ENCODE measurements at regions not wholly inside any gene's neighbourhood (a gene's known extent, or its start where the extent isn't known, plus 50 kb on each side); places are given as distances from the start of the nearest gene placed in this dataset.
A peak's percentile ranks its signal among the peaks of the same experiment; 100 is the strongest.

DNA sequence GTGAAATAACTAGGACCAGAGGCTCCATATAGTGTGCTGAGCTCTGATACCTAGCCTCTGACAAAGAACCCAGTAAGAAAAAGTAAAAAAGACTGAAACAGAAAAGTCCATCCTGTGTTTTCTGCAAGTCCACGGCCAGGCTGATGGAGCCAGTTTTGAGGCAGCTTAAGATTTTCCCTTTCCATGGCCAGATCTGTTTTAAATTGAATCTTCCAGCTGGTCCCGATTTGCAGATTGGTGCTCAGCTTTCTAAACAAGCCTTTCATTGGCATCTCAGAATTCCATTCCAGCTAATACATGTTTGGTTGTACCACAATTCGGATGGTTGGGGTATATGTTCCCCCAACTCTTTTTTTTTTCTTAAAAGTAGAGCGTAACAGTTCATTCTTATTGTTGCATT lies 152.0 kb downstream of the DACT1 start:
- peak overlapping the region; percentile 32 for H3K27ac Mint-ChIP-seq (ENCODE audit: unreplicated experiment)
- peak overlapping the region; percentile 59 for H3K4me3 Mint-ChIP-seq
- H3K27me3 Mint-ChIP-seq (ENCODE audit: low read depth): no peaks in the 10 kb centered on the region
- H3K9me3 Mint-ChIP-seq: no peaks in the 10 kb centered on the region
- TF ChIP-seq, protein P1, sequence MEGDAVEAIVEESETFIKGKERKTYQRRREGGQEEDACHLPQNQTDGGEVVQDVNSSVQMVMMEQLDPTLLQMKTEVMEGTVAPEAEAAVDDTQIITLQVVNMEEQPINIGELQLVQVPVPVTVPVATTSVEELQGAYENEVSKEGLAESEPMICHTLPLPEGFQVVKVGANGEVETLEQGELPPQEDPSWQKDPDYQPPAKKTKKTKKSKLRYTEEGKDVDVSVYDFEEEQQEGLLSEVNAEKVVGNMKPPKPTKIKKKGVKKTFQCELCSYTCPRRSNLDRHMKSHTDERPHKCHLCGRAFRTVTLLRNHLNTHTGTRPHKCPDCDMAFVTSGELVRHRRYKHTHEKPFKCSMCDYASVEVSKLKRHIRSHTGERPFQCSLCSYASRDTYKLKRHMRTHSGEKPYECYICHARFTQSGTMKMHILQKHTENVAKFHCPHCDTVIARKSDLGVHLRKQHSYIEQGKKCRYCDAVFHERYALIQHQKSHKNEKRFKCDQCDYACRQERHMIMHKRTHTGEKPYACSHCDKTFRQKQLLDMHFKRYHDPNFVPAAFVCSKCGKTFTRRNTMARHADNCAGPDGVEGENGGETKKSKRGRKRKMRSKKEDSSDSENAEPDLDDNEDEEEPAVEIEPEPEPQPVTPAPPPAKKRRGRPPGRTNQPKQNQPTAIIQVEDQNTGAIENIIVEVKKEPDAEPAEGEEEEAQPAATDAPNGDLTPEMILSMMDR (conservative IDR thresholded peaks at IDR 0.05): no peak
- DNase-seq (ENCODE audit: low read depth, low spot score): no peak
- H3K4me1 Mint-ChIP-seq: peaks cover 33% of the 10 kb centered on the region
- no peaks in the 10 kb centered on the region for H3K36me3 Mint-ChIP-seq (ENCODE audit: low read depth)

DNA sequence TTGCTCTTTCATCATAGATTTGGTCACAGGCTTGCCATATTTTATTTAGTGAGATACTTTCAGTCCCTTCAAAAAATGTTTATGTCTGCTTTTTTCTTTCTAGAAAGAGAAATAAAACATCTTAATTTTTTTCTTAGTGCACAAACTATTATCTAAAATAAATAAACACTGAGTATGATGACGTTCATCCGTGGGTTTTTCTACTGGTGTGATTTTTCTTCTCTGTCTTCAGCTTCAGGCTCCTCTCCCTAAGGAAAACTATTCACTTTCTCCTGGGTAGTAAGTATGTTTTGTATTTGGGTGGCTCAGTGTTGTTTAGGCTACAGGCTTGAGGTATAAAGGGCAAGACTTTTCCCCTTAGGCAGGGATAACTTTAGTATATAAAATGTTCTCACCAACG lies 154.7 kb downstream of the DACT1 start:
- Mint-ChIP-seq H3K27me3 (ENCODE audit: low read depth) (no peaks in the 10 kb centered on the region), H3K36me3 (ENCODE audit: low read depth) (no peaks in the 10 kb centered on the region), H3K27ac (ENCODE audit: unreplicated experiment) (peak overlapping the region; percentile 22), H3K9me3 (no peaks in the 10 kb centered on the region), H3K4me3 (no peak overlapping the region), H3K4me1 (peaks cover 29% of the 10 kb centered on the region)
- no peak for DNase-seq (ENCODE audit: low read depth, low spot score)
- TF ChIP-seq, protein P1 (conservative IDR thresholded peaks at IDR 0.05): no peak

DNA sequence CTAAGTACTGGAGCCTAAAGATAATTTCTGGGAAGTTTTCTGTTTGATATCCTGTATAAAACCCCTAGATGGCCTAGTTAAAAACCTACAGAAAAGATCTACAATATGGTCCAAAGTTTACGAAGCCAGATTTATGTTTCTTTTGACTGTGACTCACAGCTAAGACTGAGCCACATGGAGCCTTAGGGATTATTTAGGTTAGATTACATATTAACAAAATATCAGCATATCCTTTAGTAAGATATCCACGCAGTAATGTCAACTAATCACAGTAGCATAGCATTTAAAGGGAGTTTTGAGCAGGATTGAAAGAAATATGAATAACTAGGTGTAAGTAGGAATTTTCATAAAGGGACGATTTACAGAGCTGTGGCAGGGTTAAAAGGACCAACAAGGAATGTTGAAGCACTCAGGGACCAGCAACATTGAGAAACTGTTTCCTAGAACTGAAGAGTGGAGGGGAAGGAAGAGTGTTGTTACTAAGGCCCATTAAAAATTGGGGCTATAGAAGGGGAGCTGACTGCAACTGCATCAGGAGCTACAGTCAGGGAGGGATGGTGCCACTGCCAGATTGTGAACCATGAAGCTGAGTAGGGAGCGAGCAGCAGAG lies 155.5 kb downstream of the DACT1 start:
- H3K4me1 Mint-ChIP-seq: peaks cover 26% of the 10 kb centered on the region
- no peak overlapping the region for H3K4me3 Mint-ChIP-seq
- no peak overlapping the region for H3K27ac Mint-ChIP-seq (ENCODE audit: unreplicated experiment)
- no peak for DNase-seq (ENCODE audit: low read depth, low spot score)
- H3K36me3 Mint-ChIP-seq (ENCODE audit: low read depth): no peaks in the 10 kb centered on the region
- H3K9me3 Mint-ChIP-seq: no peaks in the 10 kb centered on the region
- TF ChIP-seq, protein P1 (conservative IDR thresholded peaks at IDR 0.05): no peak
- no peaks in the 10 kb centered on the region for H3K27me3 Mint-ChIP-seq (ENCODE audit: low read depth)

DNA sequence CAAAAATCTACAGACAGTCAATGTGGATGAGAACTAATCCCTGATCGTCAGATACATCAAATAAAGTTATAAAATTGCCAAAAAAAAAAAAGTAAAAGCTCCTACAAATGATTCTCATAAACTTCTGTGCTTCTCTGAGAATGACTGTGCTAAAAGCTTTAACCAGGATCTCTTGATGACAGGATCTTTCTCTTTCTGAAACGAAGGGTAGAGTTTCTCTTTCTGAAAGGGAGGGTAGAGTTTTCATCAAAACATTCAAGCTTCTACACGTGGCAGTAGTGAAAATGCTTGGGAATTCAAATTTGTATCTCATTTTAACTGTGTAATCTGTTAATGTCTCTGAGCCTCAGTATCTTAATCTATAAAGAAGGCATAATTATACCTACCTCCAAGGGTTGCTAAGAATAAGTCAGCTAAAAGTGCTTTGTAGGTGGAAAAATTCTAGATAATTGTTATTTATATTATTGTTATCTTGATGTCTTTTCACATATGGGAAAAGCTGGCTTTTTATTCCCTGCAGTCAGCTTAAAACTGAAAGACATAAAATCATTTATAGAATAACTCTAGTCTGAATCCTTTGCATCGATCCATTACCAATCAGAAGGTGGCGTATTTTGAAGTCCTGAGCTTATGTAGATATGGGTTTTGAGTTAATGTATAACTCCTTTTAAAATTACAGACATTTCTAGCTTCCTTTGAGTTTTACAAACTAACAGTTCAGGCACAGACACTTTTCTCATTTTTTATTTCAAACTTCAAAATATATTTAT lies 157.4 kb downstream of the DACT1 start:
- H3K36me3 Mint-ChIP-seq (ENCODE audit: low read depth): no peaks in the 10 kb centered on the region
- H3K4me3 Mint-ChIP-seq: no peak overlapping the region
- no peaks in the 10 kb centered on the region for H3K9me3 Mint-ChIP-seq
- H3K4me1 Mint-ChIP-seq: peaks cover 7% of the 10 kb centered on the region
- TF ChIP-seq, protein P1 (conservative IDR thresholded peaks at IDR 0.05): no peak
- no peak for DNase-seq (ENCODE audit: low read depth, low spot score)
- H3K27me3 Mint-ChIP-seq (ENCODE audit: low read depth): no peaks in the 10 kb centered on the region
- H3K27ac Mint-ChIP-seq (ENCODE audit: unreplicated experiment): no peak overlapping the region

DNA sequence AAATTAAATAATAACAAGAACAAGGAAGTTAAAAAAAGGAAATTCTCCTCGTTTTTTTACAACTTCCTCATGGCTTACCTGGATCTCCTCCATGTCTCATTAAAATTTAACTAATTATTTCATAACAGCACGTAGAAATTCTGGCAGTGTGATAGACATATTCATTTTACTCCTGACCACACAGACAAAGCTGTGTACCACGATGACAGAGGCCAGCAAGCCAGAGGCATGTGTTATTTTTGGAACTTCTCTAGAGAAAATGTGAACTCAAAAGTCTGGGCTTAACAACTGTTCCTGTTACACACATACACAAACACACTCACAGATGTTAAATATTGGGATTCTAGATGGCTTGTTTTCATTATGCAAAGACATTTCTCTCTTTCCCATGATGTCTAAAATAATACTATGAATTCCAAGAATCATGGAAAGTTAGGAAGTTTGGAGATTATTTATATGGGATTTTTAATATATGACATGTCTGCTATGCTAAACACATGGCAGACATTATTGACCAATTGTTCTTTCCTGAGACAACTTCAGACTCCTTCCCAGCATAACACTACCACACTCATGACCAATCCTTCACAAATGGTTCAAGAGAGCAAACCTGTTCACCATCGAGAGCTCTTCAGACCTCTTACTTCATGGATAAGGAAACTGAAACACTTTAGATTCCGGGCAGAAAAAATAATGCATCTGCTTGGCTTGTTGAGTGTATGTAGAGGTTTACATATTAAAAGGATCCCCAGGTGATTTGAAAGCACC lies 158.7 kb downstream of the DACT1 start:
- peaks cover 5% of the 10 kb centered on the region for H3K4me1 Mint-ChIP-seq
- H3K27ac Mint-ChIP-seq (ENCODE audit: unreplicated experiment): no peak overlapping the region
- no peak for DNase-seq (ENCODE audit: low read depth, low spot score)
- H3K36me3 Mint-ChIP-seq (ENCODE audit: low read depth): no peaks in the 10 kb centered on the region
- H3K9me3 Mint-ChIP-seq: no peaks in the 10 kb centered on the region
- TF ChIP-seq, protein P1 (conservative IDR thresholded peaks at IDR 0.05): no peak
- H3K27me3 Mint-ChIP-seq (ENCODE audit: low read depth): no peaks in the 10 kb centered on the region
- no peak overlapping the region for H3K4me3 Mint-ChIP-seq

Measured in neural crest cell (in vitro differentiated cells).